GM23338 (cell line): ENCODE measurements at regions not wholly inside any gene's neighbourhood (a gene's known extent, or its start where the extent isn't known, plus 50 kb on each side); places are given as distances from the start of the nearest gene placed in this dataset.

ENCODE experiments used
- ATAC-seq: fragments of 200-7000 bp; cut with Tn5 transposase; 3 replicates; pipeline ENCODE4 v1.9.1; 2020
- DNase-seq: peaks from one replicate; pipeline ENCODE4 v3.0.0-alpha.2; 2015; ENCODE audit warnings: low spot score
- H2AFZ ChIP-seq: fragments of 200-600 bp; sonication (generic); 2 replicates; pipeline ENCODE4 v1.8.0; 2016; ENCODE audit warnings: antibody characterized with exemption, mild to moderate bottlenecking, moderate library complexity
- H3F3A ChIP-seq: fragments of 200-600 bp; sonication (generic); replicated peaks from 2 replicates; pipeline ENCODE4 v1.8.0; 2017; ENCODE audit warnings: antibody characterized with exemption, mixed run types, low read depth
- H3K27ac ChIP-seq: fragments of 200-600 bp; sonication (generic); 2 replicates; pipeline ENCODE4 v1.6.1; 2016; ENCODE audit warnings: low read depth
- H3K27me3 ChIP-seq: fragments of 200-600 bp; sonication (generic); 2 replicates; pipeline ENCODE4 v1.8.0; 2016; ENCODE audit warnings: mild to moderate bottlenecking, mixed run types, moderate library complexity; ENCODE audit not compliant: insufficient read depth
- H3K36me3 ChIP-seq: fragments of 200-600 bp; sonication (generic); 2 replicates; pipeline ENCODE4 v1.8.0; 2016; ENCODE audit warnings: mild to moderate bottlenecking; ENCODE audit not compliant: insufficient read depth
- H3K4me1 ChIP-seq: fragments of 200-600 bp; sonication (generic); 2 replicates; pipeline ENCODE4 v1.8.0; 2016; ENCODE audit warnings: mild to moderate bottlenecking, moderate library complexity; ENCODE audit not compliant: insufficient read depth
- H3K4me2 ChIP-seq: fragments of 200-600 bp; sonication (generic); 2 replicates; pipeline ENCODE4 v1.7.1; 2017; ENCODE audit warnings: mixed run types
- H3K4me3 ChIP-seq: fragments of 200-600 bp; sonication (generic); 2 replicates; pipeline ENCODE4 v1.6.1; 2016; ENCODE audit warnings: mixed run types
- H3K79me2 ChIP-seq: fragments of 200-600 bp; sonication (generic); replicated peaks from 2 replicates; pipeline ENCODE4 v1.8.0; 2017; ENCODE audit warnings: mild to moderate bottlenecking; ENCODE audit not compliant: insufficient read depth
- H3K9me2 ChIP-seq: fragments of 200-600 bp; sonication (generic); 2 replicates; pipeline ENCODE4 v1.8.0; 2017; ENCODE audit not compliant: insufficient read depth
- H4K20me1 ChIP-seq: fragments of 200-600 bp; sonication (generic); replicated peaks from 2 replicates; pipeline ENCODE4 v1.8.0; 2017; ENCODE audit warnings: mild to moderate bottlenecking; ENCODE audit not compliant: insufficient read depth
- H3K27ac Mint-ChIP-seq: 2 replicates; pipeline ENCODE4 v1.8.0; 2020; ENCODE audit warnings: inconsistent platforms, mild to moderate bottlenecking, moderate library complexity, mixed read lengths
- H3K27me3 Mint-ChIP-seq: 3 replicates; pipeline ENCODE4 v1.8.0; 2022; ENCODE audit warnings: low read depth, mild to moderate bottlenecking, moderate library complexity, mixed read lengths, inconsistent platforms; ENCODE audit not compliant: insufficient read depth, poor library complexity
- H3K36me3 Mint-ChIP-seq: 3 replicates; pipeline ENCODE4 v1.8.0; 2021; ENCODE audit warnings: low read depth, mild to moderate bottlenecking, inconsistent platforms, moderate library complexity, mixed read lengths
- H3K4me1 Mint-ChIP-seq: 3 replicates; pipeline ENCODE4 v1.8.0; 2020; ENCODE audit warnings: mild to moderate bottlenecking, inconsistent platforms, mixed read lengths
- H3K4me3 Mint-ChIP-seq: 3 replicates; pipeline ENCODE4 v1.8.0; 2021; ENCODE audit warnings: moderate library complexity, mild to moderate bottlenecking, inconsistent platforms, mixed read lengths
- H3K9me3 Mint-ChIP-seq: 3 replicates; pipeline ENCODE4 v1.8.0; 2020; ENCODE audit warnings: moderate library complexity, mild to moderate bottlenecking, inconsistent platforms, mixed read lengths
- CREB1 ChIP-seq: fragments of 250-450 bp; sonication (Bioruptor Pico); IDR thresholded peaks from 2 replicates; pipeline ENCODE4 v1.5.0; 2020; ENCODE audit warnings: low read depth, mild to moderate bottlenecking, moderate library complexity
- ETS1 ChIP-seq: IDR thresholded peaks from 2 replicates; pipeline ENCODE4 v1.6.1; 2016; ENCODE audit warnings: antibody characterized with exemption
- EZH2 ChIP-seq: fragments of 200-600 bp; sonication (generic); IDR thresholded peaks from one replicate; pipeline ENCODE4 v1.8.0; 2017; ENCODE audit warnings: antibody characterized with exemption, mild to moderate bottlenecking, low read depth; ENCODE audit not compliant: unreplicated experiment
- EZH2phosphoT487 ChIP-seq: fragments of 200-600 bp; sonication (generic); IDR thresholded peaks from one replicate; pipeline ENCODE4 v1.8.1; 2018; ENCODE audit warnings: antibody characterized with exemption; ENCODE audit not compliant: unreplicated experiment
- JUNB ChIP-seq: IDR thresholded peaks from one replicate; pipeline ENCODE4 v1.6.1; 2016; ENCODE audit warnings: antibody characterized with exemption; ENCODE audit not compliant: unreplicated experiment
- NANOG ChIP-seq: IDR thresholded peaks from 2 replicates; pipeline ENCODE4 v1.6.1; 2016; ENCODE audit warnings: antibody characterized with exemption, borderline replicate concordance
- POLR2AphosphoS5 ChIP-seq: IDR thresholded peaks from 2 replicates; pipeline ENCODE4 v1.6.1; 2016; ENCODE audit warnings: antibody characterized with exemption, low read depth
- STAT1 ChIP-seq: IDR thresholded peaks from one replicate; pipeline ENCODE4 v1.6.1; 2016; ENCODE audit warnings: antibody characterized with exemption; ENCODE audit not compliant: unreplicated experiment
- ZNF114 ChIP-seq: fragments of 250-450 bp; sonication (Bioruptor Pico); IDR thresholded peaks from 2 replicates; pipeline ENCODE4 v1.5.0; 2020; ENCODE audit warnings: mild to moderate bottlenecking, moderate library complexity
- ZNF331 ChIP-seq: fragments of 250-450 bp; sonication (Bioruptor Pico); IDR thresholded peaks from 2 replicates; pipeline ENCODE4 v1.5.0; 2020; ENCODE audit warnings: low read depth, mild to moderate bottlenecking, moderate library complexity
- ZNF462 ChIP-seq: fragments of 250-450 bp; sonication (Bioruptor Pico); IDR thresholded peaks from 2 replicates; pipeline ENCODE4 v1.5.0; 2020; ENCODE audit warnings: mild to moderate bottlenecking, moderate library complexity
- TF ChIP-seq, protein P1 (sequence below), 2 experiments: fragments of 200-600 bp in 1 of 2; sonication (generic) in 1 of 2; conservative IDR thresholded peaks; 2 replicates each; pipeline versions ENCODE4 v1.5.1 to v1.6.1; 2016 to 2017; ENCODE audit warnings: antibody characterized with exemption in 2 of 2, low read depth in 2 of 2, mild to moderate bottlenecking in 2 of 2, moderate library complexity in 1 of 2
- TF ChIP-seq, protein P2 (sequence below): IDR thresholded peaks from one replicate; pipeline ENCODE4 v1.6.1; 2018; ENCODE audit warnings: antibody characterized with exemption; ENCODE audit not compliant: unreplicated experiment

GRCh38 chr2:129302106-129302505, 677.4 kb upstream of the RAB6C start:
- H3K4me2 ChIP-seq, result no peak overlapping the region
- H3F3A ChIP-seq, result no peaks in the 10 kb centered on the region
- H2AFZ ChIP-seq, result no peak overlapping the region
- no peaks in the 10 kb centered on the region; the same call in 1 of the 2 replicates for H4K20me1 ChIP-seq
- H3K9me3 Mint-ChIP-seq, result no peaks in the 10 kb centered on the region
- no peaks in the 10 kb centered on the region for H3K79me2 ChIP-seq
- H3K36me3 Mint-ChIP-seq, result no peaks in the 10 kb centered on the region
- DNase-seq (no peak), ATAC-seq (no peak)
- H3K27me3 ChIP-seq, result no peaks in the 10 kb centered on the region
- H3K4me3 Mint-ChIP-seq, result no peak overlapping the region
- no peak overlapping the region for H3K4me3 ChIP-seq
- no peaks in the 10 kb centered on the region for H3K36me3 ChIP-seq
- H3K9me2 ChIP-seq, result no peaks in the 10 kb centered on the region
- H3K4me1 ChIP-seq, result no peaks in the 10 kb centered on the region
- no peak for TF ChIP-seq JUNB
- TF ChIP-seq, protein P1, sequence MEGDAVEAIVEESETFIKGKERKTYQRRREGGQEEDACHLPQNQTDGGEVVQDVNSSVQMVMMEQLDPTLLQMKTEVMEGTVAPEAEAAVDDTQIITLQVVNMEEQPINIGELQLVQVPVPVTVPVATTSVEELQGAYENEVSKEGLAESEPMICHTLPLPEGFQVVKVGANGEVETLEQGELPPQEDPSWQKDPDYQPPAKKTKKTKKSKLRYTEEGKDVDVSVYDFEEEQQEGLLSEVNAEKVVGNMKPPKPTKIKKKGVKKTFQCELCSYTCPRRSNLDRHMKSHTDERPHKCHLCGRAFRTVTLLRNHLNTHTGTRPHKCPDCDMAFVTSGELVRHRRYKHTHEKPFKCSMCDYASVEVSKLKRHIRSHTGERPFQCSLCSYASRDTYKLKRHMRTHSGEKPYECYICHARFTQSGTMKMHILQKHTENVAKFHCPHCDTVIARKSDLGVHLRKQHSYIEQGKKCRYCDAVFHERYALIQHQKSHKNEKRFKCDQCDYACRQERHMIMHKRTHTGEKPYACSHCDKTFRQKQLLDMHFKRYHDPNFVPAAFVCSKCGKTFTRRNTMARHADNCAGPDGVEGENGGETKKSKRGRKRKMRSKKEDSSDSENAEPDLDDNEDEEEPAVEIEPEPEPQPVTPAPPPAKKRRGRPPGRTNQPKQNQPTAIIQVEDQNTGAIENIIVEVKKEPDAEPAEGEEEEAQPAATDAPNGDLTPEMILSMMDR (conservative IDR thresholded peaks at IDR 0.05; ENCODE audit: low read depth in 2 of 2), result no peak
- TF ChIP-seq STAT1, result no peak
- no peak for TF ChIP-seq EZH2phosphoT487
- no peak for TF ChIP-seq ZNF462
- no peak for TF ChIP-seq EZH2
- TF ChIP-seq ZNF114, result no peak
- TF ChIP-seq POLR2AphosphoS5, result no peak
- TF ChIP-seq, protein P2, sequence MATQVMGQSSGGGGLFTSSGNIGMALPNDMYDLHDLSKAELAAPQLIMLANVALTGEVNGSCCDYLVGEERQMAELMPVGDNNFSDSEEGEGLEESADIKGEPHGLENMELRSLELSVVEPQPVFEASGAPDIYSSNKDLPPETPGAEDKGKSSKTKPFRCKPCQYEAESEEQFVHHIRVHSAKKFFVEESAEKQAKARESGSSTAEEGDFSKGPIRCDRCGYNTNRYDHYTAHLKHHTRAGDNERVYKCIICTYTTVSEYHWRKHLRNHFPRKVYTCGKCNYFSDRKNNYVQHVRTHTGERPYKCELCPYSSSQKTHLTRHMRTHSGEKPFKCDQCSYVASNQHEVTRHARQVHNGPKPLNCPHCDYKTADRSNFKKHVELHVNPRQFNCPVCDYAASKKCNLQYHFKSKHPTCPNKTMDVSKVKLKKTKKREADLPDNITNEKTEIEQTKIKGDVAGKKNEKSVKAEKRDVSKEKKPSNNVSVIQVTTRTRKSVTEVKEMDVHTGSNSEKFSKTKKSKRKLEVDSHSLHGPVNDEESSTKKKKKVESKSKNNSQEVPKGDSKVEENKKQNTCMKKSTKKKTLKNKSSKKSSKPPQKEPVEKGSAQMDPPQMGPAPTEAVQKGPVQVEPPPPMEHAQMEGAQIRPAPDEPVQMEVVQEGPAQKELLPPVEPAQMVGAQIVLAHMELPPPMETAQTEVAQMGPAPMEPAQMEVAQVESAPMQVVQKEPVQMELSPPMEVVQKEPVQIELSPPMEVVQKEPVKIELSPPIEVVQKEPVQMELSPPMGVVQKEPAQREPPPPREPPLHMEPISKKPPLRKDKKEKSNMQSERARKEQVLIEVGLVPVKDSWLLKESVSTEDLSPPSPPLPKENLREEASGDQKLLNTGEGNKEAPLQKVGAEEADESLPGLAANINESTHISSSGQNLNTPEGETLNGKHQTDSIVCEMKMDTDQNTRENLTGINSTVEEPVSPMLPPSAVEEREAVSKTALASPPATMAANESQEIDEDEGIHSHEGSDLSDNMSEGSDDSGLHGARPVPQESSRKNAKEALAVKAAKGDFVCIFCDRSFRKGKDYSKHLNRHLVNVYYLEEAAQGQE, result no peak
- no peak for TF ChIP-seq ZNF331
- TF ChIP-seq CREB1, result no peak
- no peak for TF ChIP-seq NANOG
- TF ChIP-seq ETS1, result no peak
- H3K27ac ChIP-seq, result no peak overlapping the region
- no peak overlapping the region for H3K27ac Mint-ChIP-seq
- H3K27me3 Mint-ChIP-seq, result peaks cover 2% of the 10 kb centered on the region
- H3K4me1 Mint-ChIP-seq, result no peaks in the 10 kb centered on the region; the same call in 2 of the 3 replicates
